AG10803 (cell line): ENCODE measurements at regions not wholly inside any gene's neighbourhood (a gene's known extent, or its start where the extent isn't known, plus 50 kb on each side); places are given as distances from the start of the nearest gene placed in this dataset.

ENCODE experiments used
- DNase-seq: peaks from one replicate; pipeline ENCODE4 v3.0.0; 2010; ENCODE audit warnings: low read depth
- H3K4me3 ChIP-seq: 2 replicates; pipeline ENCODE4 v1.5.1; 2011; ENCODE audit warnings: mild to moderate bottlenecking, low read length, control low read depth
- TF ChIP-seq, protein P1 (sequence below): conservative IDR thresholded peaks from 2 replicates; pipeline ENCODE4 v1.5.1; 2011; ENCODE audit warnings: mild to moderate bottlenecking, low read length, control low read depth, inconsistent platforms

DNA sequence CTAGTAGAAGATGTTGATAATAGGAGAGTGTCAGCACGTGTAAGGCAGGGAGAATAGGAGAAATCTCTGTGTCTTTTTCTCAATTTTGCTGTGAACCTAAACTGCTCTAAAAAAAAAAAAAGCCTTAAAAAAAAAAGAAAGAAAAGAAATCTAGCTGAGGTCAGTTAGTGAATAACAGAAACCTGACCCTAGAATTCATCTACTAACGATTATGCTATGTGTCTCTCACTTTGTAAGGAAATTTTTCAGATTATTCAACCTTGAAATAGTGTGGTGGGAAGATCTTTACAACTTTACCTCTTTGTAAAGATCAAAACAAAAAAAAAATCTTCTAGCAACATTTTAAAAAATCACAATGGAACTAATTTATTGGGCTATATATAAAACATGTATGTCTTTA, 995.7 kb downstream of the GALC start:
- H3K4me3 ChIP-seq, result no peak overlapping the region
- no peak for DNase-seq
- TF ChIP-seq, protein P1, sequence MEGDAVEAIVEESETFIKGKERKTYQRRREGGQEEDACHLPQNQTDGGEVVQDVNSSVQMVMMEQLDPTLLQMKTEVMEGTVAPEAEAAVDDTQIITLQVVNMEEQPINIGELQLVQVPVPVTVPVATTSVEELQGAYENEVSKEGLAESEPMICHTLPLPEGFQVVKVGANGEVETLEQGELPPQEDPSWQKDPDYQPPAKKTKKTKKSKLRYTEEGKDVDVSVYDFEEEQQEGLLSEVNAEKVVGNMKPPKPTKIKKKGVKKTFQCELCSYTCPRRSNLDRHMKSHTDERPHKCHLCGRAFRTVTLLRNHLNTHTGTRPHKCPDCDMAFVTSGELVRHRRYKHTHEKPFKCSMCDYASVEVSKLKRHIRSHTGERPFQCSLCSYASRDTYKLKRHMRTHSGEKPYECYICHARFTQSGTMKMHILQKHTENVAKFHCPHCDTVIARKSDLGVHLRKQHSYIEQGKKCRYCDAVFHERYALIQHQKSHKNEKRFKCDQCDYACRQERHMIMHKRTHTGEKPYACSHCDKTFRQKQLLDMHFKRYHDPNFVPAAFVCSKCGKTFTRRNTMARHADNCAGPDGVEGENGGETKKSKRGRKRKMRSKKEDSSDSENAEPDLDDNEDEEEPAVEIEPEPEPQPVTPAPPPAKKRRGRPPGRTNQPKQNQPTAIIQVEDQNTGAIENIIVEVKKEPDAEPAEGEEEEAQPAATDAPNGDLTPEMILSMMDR, result no peak

DNA sequence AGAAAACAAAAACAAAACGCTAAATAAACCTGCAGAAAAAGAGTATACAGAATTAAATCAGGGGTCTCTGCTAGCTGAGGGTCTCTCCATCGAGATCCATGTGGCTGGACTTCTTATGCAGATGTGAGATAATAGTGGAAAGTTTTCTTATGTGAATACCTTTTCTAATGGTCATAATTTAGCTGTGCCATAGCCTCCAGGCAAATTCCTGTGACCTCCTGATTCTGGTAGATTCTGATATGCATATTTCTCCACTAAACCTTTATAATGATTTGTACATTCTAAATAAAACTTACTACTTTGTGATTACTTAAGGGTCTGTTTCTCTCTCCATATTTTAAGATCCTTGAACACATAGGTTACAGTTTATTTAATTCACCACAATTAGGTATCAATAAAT, 1002.6 kb downstream of the GALC start:
- TF ChIP-seq, protein P1, result no peak

DNA sequence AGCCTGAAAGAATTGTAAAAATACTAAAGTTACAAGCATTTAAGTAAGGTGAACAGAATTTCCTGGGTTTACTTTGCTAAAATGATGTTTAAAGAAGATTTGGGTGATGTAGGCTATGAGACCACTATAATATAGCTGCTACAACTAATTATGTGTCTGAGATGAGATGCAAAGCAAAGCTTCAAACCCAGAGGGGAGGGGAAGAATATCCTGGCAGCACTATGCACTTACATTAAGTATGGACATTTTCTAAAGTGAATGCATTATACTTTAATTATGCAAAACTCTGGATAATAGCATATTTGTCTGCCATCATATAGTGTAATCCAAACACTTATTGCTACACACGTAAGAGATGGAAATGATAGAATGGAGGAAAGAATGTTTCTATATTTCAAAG, 1003.7 kb downstream of the GALC start:
- TF ChIP-seq, protein P1, result no peak
- no peak for DNase-seq
- no peak overlapping the region for H3K4me3 ChIP-seq

More for the DNA sequence above, 1002.6 kb downstream of the GALC start:
- DNase-seq, result no peak
- no peak overlapping the region for H3K4me3 ChIP-seq

DNA sequence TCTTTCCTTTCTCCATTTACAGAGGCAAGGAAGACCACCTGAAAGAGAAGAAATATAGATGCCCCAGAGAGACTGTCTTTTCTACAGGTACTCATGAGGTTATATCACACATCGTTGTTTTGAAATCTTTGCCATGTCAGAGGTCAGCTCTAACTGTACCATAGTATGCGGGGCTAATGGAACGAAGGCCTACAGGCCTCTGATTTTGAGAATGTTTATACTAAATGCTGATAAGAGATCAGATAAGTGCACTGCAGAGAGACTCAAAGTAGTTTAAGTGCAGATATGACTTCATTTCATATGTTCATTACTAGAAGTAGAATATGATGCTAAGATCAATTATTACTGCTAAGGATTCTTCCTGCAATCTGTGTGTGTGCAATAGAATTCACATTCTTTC, 1005.0 kb downstream of the GALC start:
- DNase-seq, result no peak
- no peak overlapping the region for H3K4me3 ChIP-seq
- TF ChIP-seq, protein P1, result no peak

GRCh38 chr14:86973177-86973576, 1019.8 kb downstream of the GALC start:
- TF ChIP-seq, protein P1, result no peak

DNA sequence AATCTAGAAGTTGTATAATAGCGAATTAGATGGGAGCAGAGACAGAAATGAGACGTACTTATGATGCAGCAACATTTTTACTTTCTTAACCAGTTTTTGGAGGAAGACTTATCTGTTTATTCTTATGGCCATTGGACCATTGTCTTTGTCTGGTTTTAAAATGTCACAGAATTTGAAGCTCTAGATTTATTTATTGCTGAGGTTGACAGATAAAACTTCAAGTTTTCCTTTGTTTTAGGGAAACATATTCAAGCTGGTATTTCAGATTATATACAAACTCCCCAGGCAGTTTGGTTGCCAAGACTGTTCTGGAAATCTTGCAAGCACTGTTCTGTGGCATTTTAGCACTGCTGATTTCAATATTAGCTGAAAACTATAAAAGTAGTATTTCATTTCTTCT, 1021.7 kb downstream of the GALC start:
- TF ChIP-seq, protein P1, result no peak
- no peak for DNase-seq
- H3K4me3 ChIP-seq, result no peak overlapping the region

More at GRCh38 chr14:86973177-86973576, 1019.8 kb downstream of the GALC start:
- no peak for DNase-seq
- no peak overlapping the region for H3K4me3 ChIP-seq

DNA sequence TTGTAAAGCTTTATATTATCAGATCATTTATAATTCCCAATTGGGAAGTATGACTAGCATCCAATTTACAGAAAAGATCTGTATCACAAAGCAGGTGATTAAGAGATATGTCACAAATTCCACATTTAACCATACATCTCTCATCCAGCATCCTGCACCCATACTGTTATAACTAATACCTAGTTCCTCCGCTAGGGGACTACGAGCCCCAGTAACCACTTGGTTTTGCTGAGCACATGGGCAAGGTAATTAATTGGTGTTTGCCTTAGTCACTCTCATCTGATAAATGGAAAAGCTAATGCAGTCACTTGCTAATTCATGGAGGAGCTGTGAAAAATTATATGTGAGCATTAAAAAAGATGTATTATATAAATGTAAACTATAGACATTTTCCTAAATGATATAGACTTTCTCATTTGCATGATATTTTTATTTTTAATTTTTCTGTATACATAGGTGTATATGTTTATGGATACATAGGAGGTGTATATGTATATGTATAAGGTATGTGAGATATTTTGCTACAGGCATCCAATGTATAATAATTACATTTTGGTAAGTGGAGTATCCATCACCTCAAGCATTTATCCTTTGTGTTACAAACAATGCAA, 1031.8 kb downstream of the GALC start:
- no peak overlapping the region for H3K4me3 ChIP-seq
- DNase-seq, result peak; percentile 8
- TF ChIP-seq, protein P1, result peak; percentile 55
